Endothelial cell of umbilical vein (primary cell): ENCODE measurements at regions not wholly inside any gene's neighbourhood (a gene's known extent, or its start where the extent isn't known, plus 50 kb on each side); places are given as distances from the start of the nearest gene placed in this dataset.

Experiments used
- BruUV-seq: library from RNA; stranded (reverse); fragments of 400-500 nt; replicated peaks from 2 replicates; lab custom pipeline; 2021; lab: Mats Ljungman, UMichigan
- CTCF ChIA-PET: fragments of 300-600, 350-600 bp; sonication (Branson Sonifier 250); formaldehyde crosslinking; loops from one replicate; lab custom pipeline; 2021; ENCODE audit warnings: antibody characterized with exemption, inconsistent platforms; lab: Charles Lee
- POLR2A ChIA-PET: fragments of 300-600, 350-600 bp; sonication (Branson Sonifier 250); formaldehyde crosslinking; loops from one replicate; lab custom pipeline; 2021; ENCODE audit warnings: antibody characterized with exemption, inconsistent platforms; lab: Charles Lee
- DNase-seq: peaks from one replicate; pipeline ENCODE4 v3.0.0-alpha.2; 2011; ENCODE audit warnings: low read depth, low spot score
- FAIRE-seq: peaks from 2 replicates; lab custom pipeline; 2011; peaks lifted over from hg19 to GRCh38; lab: Jason Lieb, UNC
- H2AFZ ChIP-seq: 2 replicates; pipeline ENCODE4 v1.6.0; 2012; ENCODE audit warnings: low read depth, low read length, control low read depth, inconsistent platforms
- H3K27ac ChIP-seq: 2 replicates; pipeline ENCODE4 v1.5.1; 2011; ENCODE audit warnings: low read depth, mild to moderate bottlenecking, control low read depth, low read length, moderate library complexity; ENCODE audit not compliant: insufficient read depth
- H3K27me3 ChIP-seq, 2 experiments: 2 replicates each; pipeline versions ENCODE4 v1.6.0 to v1.6.1; 2011; ENCODE audit warnings: low read length in 2 of 2, mixed read lengths in 1 of 2; ENCODE audit not compliant: control insufficient read depth in 2 of 2, insufficient read depth in 2 of 2
- H3K36me3 ChIP-seq, 2 experiments: 2 replicates in 1 of 2; 3 replicates in 1 of 2; pipeline ENCODE4 v1.5.1; 2011; ENCODE audit warnings: low read length in 2 of 2, mild to moderate bottlenecking in 1 of 2, moderate library complexity in 1 of 2; ENCODE audit not compliant: control insufficient read depth in 2 of 2, insufficient read depth in 2 of 2; ENCODE audit errors: extremely low read depth in 1 of 2
- H3K4me1 ChIP-seq: 3 replicates; pipeline ENCODE4 v1.5.1; 2011; ENCODE audit warnings: mild to moderate bottlenecking, low read length; ENCODE audit not compliant: control insufficient read depth, insufficient read depth; ENCODE audit errors: extremely low read depth
- H3K4me2 ChIP-seq: 2 replicates; pipeline ENCODE4 v1.6.1; 2011; ENCODE audit warnings: low read length, control low read depth, mixed read lengths; ENCODE audit not compliant: insufficient read depth
- H3K4me3 ChIP-seq, 3 experiments: fragments of 200-600 bp in 1 of 3; sonication (generic), shearing (Covaris generic) in 1 of 3; replicated peaks in 1 of 3; 2 replicates each; pipeline ENCODE4 v1.5.1; 2011 to 2016; ENCODE audit warnings: control low read depth in 3 of 3, low read length in 3 of 3, mild to moderate bottlenecking in 2 of 3, inconsistent platforms in 1 of 3, low read depth in 1 of 3, moderate library complexity in 1 of 3; ENCODE audit not compliant: insufficient read depth in 1 of 3
- H3K79me2 ChIP-seq: 2 replicates; pipeline ENCODE4 v1.6.0; 2012; ENCODE audit warnings: low read length, inconsistent platforms; ENCODE audit not compliant: control insufficient read depth, insufficient read depth
- H3K9ac ChIP-seq: replicated peaks from 2 replicates; pipeline ENCODE3; 2011; ENCODE audit warnings: low read length, control low read depth; ENCODE audit not compliant: insufficient read depth; ENCODE audit errors: extremely low read depth
- H3K9me1 ChIP-seq: replicated peaks from 3 replicates; pipeline ENCODE4 v1.6.0; 2011; ENCODE audit warnings: mild to moderate bottlenecking, low read length; ENCODE audit not compliant: control insufficient read depth, insufficient read depth; ENCODE audit errors: extremely low read depth
- H3K9me3 ChIP-seq: replicated peaks from 2 replicates; pipeline ENCODE4 v1.5.1; 2012; ENCODE audit warnings: low read length, inconsistent platforms; ENCODE audit not compliant: control insufficient read depth, insufficient read depth
- H4K20me1 ChIP-seq: replicated peaks from 2 replicates; pipeline ENCODE3; 2011; ENCODE audit warnings: mild to moderate bottlenecking, low read length; ENCODE audit not compliant: control insufficient read depth, insufficient read depth; ENCODE audit errors: extremely low read depth
- EZH2 ChIP-seq: IDR thresholded peaks from 2 replicates; pipeline ENCODE4 v1.6.1; 2012; ENCODE audit warnings: borderline replicate concordance, low read depth, mild to moderate bottlenecking, moderate library complexity, low read length, inconsistent platforms; ENCODE audit not compliant: severe bottlenecking
- FOS ChIP-seq: IDR thresholded peaks from 2 replicates; pipeline ENCODE4 v1.6.1; 2011; ENCODE audit warnings: mild to moderate bottlenecking, low read length, moderate library complexity, borderline replicate concordance; ENCODE audit not compliant: insufficient read depth
- GATA2 ChIP-seq: IDR thresholded peaks from 2 replicates; pipeline ENCODE4 v1.7.0; 2011; ENCODE audit warnings: low read depth, mild to moderate bottlenecking, moderate library complexity, mixed read lengths, low read length; ENCODE audit not compliant: insufficient read length, insufficient read depth
- JUN ChIP-seq: IDR thresholded peaks from 2 replicates; pipeline ENCODE4 v1.6.1; 2011; ENCODE audit warnings: borderline replicate concordance, low read depth; ENCODE audit not compliant: insufficient read length, insufficient read depth
- MYC ChIP-seq: IDR thresholded peaks from one replicate; pipeline ENCODE4 v1.6.1; 2011; ENCODE audit warnings: mild to moderate bottlenecking, low read depth, low read length
- POLR2A ChIP-seq: IDR thresholded peaks from 2 replicates; pipeline ENCODE4 v1.6.1; 2012; ENCODE audit warnings: low read depth, mild to moderate bottlenecking, control low read depth, low read length
- POLR2AphosphoS5 ChIP-seq: IDR thresholded peaks from 2 replicates; pipeline ENCODE4 v1.6.1; 2012; ENCODE audit warnings: low read depth, mild to moderate bottlenecking, control low read depth, low read length, moderate library complexity; ENCODE audit not compliant: insufficient read depth
- dilution Hi-C: fragments of 300-500 bp; cut with MboI; formaldehyde crosslinking; loops from one replicate; pipeline ENCODE4 v1.15.0; 2019; ENCODE audit warnings: low sequenced_read_pairs; ENCODE audit not compliant: extremely low pct_ligation_motif_present
- intact Hi-C: fragments of 100-400 bp; cut with micrococcal nuclease; formaldehyde crosslinking; loops from one replicate; pipeline ENCODE4 v1.10.0; 2022
- TF ChIP-seq, protein P1 (sequence below): IDR thresholded peaks from 2 replicates; pipeline ENCODE4 v1.6.1; 2011; ENCODE audit not compliant: insufficient read depth, insufficient read length
- TF ChIP-seq, protein P2 (sequence below), 2 donors: IDR thresholded peaks; 1 replicate in 1 of 2; 2 replicates in 1 of 2; pipeline ENCODE4 v1.5.1; 2011; ENCODE audit warnings: low read length in 2 of 2, mild to moderate bottlenecking in 2 of 2, moderate library complexity in 2 of 2, control low read depth in 1 of 2, inconsistent platforms in 1 of 2, low read depth in 1 of 2; ENCODE audit not compliant: insufficient read depth in 1 of 2; ENCODE audit errors: extremely low read depth in 1 of 2

DNA sequence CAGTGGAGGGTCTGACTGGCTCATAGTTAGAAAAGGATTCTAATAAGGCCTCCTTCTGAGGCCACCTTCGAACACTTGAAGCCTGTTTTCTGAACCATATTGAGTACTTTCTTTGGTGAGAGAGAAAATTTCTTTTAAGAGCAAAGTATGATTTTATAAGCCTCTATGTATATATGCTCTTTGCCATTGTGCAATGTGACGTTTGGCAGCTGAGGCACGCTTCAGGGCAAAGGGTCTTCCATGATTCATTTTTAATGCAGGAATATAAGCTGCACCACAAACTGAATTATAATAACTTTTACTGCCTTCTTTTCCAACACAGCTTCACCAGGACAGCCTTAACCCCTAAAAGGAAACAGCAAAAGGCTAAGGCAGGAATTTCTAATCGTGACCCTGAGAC, 154.4 kb downstream of the TTLL2 start:
- no peaks in the 10 kb centered on the region for H4K20me1 ChIP-seq
- peaks cover 3% of the 10 kb centered on the region for H3K4me1 ChIP-seq
- ChIA-PET POLR2A (no interaction called here), CTCF (interaction anchor here (0.7 to 0.8 kb wide), 2 partner anchors 10 to 292 kb away, joined by 3 read pairs; no protein-coding TSS in a partner anchor)
- DNase-seq (no peak), FAIRE-seq (no peak)
- no TSS peak for BruUV-seq
- H3K9ac ChIP-seq: no peak overlapping the region
- no peak overlapping the region for H3K4me3 ChIP-seq
- no peaks in the 10 kb centered on the region for H3K9me3 ChIP-seq
- H2AFZ ChIP-seq: no peak overlapping the region
- no peaks in the 10 kb centered on the region for H3K36me3 ChIP-seq
- no peaks in the 10 kb centered on the region for H3K79me2 ChIP-seq
- no peaks in the 10 kb centered on the region for H3K27me3 ChIP-seq
- no peak overlapping the region for H3K4me2 ChIP-seq
- H3K9me1 ChIP-seq: no peaks in the 10 kb centered on the region
- TF ChIP-seq FOS (no peak), POLR2AphosphoS5 (no peak), EZH2 (no peak), MYC (no peak)
- no peak overlapping the region for H3K27ac ChIP-seq
- intact Hi-C loops: no loop called here
- dilution Hi-C loops: no loop called here

DNA sequence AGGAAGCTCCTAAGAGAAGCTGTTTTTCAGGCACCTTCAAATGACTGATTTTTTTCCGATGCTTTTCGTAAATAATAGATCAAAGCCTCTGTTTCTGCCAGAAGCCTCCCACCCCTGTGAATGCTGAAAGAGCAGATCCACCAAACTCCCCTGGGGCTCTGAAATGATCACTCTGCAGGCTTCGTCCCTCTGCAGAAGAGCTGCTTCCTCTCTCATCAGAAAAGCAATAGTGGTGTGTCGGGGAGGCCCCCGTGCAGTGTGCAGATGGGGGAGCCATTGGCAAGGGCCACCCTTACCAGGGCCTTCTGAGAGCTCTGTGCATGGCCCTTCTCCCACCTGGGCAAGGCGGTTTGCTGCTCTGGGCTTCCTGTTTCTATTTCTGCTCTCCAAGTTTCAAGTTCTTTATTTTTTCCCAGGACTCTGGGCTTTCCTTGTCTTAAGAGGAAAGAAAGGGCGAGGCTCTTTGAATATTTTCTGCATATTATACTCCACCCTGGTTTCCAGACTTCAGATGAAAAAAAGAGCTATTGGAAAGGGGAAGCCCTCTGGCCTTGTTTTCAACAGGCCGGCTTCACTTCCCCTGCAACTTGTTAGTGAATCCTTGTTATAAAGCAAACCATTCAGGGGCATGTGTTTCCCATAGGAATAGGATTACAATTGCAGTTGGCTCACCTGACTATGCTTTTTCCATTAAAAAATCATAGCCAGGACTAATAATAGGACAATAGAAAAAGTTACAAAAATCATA, 155.2 kb downstream of the TTLL2 start:
- CTCF ChIA-PET: interaction anchor here (0.7 kb wide), 1 partner anchor 291 kb away, joined by 3 read pairs; no protein-coding TSS in a partner anchor
- FAIRE-seq (no peak), DNase-seq (peak; percentile 6)
- Histone ChIP-seq H3K9me3 (no peaks in the 10 kb centered on the region), H3K27ac (no peak overlapping the region), H2AFZ (no peak overlapping the region), H3K4me2 (no peak overlapping the region), H3K9ac (no peak overlapping the region), H3K27me3 (no peaks in the 10 kb centered on the region), H3K9me1 (no peaks in the 10 kb centered on the region), H3K4me1 (peaks cover 3% of the 10 kb centered on the region), H4K20me1 (no peaks in the 10 kb centered on the region), H3K79me2 (no peaks in the 10 kb centered on the region), H3K36me3 (no peaks in the 10 kb centered on the region), H3K4me3 (no peak overlapping the region)
- no TSS peak for BruUV-seq
- dilution Hi-C loops (no loop called here), intact Hi-C loops (loop anchor here (10.0 kb wide), 1 partner anchor 315 kb away; no protein-coding TSS in a partner anchor)
- TF ChIP-seq FOS: no peak
- no peak for TF ChIP-seq MYC
- TF ChIP-seq POLR2AphosphoS5: no peak
- TF ChIP-seq GATA2: no peak
- TF ChIP-seq, protein P1, sequence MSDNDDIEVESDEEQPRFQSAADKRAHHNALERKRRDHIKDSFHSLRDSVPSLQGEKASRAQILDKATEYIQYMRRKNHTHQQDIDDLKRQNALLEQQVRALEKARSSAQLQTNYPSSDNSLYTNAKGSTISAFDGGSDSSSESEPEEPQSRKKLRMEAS: no peak
- TF ChIP-seq, protein P2, sequence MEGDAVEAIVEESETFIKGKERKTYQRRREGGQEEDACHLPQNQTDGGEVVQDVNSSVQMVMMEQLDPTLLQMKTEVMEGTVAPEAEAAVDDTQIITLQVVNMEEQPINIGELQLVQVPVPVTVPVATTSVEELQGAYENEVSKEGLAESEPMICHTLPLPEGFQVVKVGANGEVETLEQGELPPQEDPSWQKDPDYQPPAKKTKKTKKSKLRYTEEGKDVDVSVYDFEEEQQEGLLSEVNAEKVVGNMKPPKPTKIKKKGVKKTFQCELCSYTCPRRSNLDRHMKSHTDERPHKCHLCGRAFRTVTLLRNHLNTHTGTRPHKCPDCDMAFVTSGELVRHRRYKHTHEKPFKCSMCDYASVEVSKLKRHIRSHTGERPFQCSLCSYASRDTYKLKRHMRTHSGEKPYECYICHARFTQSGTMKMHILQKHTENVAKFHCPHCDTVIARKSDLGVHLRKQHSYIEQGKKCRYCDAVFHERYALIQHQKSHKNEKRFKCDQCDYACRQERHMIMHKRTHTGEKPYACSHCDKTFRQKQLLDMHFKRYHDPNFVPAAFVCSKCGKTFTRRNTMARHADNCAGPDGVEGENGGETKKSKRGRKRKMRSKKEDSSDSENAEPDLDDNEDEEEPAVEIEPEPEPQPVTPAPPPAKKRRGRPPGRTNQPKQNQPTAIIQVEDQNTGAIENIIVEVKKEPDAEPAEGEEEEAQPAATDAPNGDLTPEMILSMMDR (IDR thresholded peaks at IDR 0.05; ENCODE audit: extremely low read depth in 1 of 2, insufficient read depth in 1 of 2, low read depth in 1 of 2, low read length in 2 of 2): no peak
- no peak for TF ChIP-seq JUN
- TF ChIP-seq POLR2A: no peak
- no peak for TF ChIP-seq EZH2
- POLR2A ChIA-PET: no interaction called here
